NCI-H2171 (cell line): ENCODE measurements at regions not wholly inside any gene's neighbourhood (a gene's known extent, or its start where the extent isn't known, plus 50 kb on each side); places are given as distances from the start of the nearest gene placed in this dataset.

Experiments
- DNase-seq: peaks from one replicate; lab custom pipeline; 2025; lab: John Stamatoyannopoulos, UW

DNA sequence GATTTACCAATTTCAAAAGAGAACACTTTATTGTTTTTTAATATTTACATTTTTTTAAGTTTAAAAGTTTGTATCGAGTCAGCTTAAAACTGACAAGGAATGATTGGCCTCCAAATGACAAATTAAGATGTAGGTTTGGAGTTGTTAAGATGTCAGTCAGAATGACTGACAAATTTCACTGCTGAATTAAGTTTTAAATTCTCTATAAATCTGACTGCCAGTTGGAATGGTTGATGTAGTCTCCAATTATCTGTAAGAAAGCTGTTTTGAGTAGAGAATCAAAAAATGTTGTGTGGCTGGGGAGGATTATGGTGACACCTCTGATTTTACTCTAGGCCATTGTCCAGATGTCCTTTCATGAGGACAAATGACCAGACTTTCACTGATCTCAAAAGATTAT lies 165.3 kb upstream of the CDH20 start:
- no peak for DNase-seq

- DNase-seq: no peak
Measured at GRCh38 chr18:61169386-61169785, 163.8 kb upstream of the CDH20 start.

- no peak for DNase-seq
Measured at GRCh38 chr18:61172624-61173023, 160.6 kb upstream of the CDH20 start.

DNA sequence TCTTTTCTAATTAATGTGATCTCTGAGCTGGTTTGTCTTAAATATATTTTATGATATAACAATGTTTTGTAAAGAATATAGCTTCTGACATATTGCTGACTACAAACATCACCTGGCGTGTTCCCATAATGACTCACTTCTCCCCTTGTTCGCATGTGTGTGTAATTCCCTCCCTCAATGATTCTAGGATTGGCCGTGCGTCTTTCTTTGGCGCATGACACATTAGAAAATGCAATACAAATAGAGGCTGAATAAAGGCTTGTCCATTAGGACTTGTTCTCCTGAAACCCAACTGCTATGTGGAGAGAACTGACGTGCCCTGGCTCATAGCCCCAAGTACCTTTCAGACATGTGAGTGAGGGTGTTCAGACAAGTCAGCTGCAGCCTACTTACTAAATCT lies 159.7 kb upstream of the CDH20 start:
- no peak for DNase-seq

DNA sequence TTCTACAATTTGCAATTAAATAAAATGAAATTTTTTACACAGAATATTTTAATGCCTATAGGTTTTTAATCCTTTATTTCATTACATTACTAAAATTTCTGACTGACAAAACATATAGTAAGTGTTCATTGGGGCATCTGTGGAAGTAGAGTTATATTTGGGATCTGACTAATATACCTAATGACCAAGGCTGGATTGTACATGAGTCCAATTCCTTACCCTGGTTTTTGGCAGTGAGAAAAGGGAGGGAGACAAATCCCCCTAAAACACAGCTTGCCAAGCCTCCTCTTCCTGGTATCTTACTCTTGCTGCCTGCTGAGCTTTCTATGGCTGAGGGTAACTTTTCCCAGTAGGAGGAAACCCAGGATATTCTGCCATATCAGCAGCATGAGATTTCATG lies 149.4 kb upstream of the CDH20 start:
- no peak for DNase-seq

- no peak for DNase-seq
Measured at GRCh38 chr18:61187971-61188370, 145.3 kb upstream of the CDH20 start.

GRCh38 chr18:61189376-61189775 lies 143.9 kb upstream of the CDH20 start:
- DNase-seq: no peak

GRCh38 chr18:61194726-61195125 lies 138.5 kb upstream of the CDH20 start:
- DNase-seq: no peak

- no peak for DNase-seq
Measured at GRCh38 chr18:61196750-61197149, 136.5 kb upstream of the CDH20 start.

- no peak for DNase-seq
Measured at GRCh38 chr18:61198486-61198885, 134.7 kb upstream of the CDH20 start.

- DNase-seq: no peak
Measured at GRCh38 chr18:61199171-61199848, 133.9 kb upstream of the CDH20 start.

GRCh38 chr18:61201511-61201910 lies 131.7 kb upstream of the CDH20 start:
- no peak for DNase-seq

DNA sequence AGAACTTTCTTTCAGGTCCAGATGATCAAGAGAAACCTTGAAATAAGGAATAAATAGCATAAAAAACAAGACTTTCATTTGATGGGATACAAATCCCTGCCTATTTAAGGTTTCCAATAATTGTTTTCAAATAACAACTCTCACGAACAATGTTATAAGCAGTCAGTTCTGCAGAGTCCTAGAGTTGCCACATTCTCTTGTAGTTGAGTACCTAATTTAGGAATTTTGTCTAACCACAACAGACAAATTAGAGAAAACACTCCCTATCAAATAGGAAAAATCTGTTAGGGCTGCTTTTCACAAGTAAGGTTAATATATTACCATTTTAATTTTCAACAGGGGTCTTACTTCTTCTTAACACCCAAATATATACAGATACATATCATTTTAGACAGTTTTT lies 130.1 kb upstream of the CDH20 start:
- no peak for DNase-seq

DNA sequence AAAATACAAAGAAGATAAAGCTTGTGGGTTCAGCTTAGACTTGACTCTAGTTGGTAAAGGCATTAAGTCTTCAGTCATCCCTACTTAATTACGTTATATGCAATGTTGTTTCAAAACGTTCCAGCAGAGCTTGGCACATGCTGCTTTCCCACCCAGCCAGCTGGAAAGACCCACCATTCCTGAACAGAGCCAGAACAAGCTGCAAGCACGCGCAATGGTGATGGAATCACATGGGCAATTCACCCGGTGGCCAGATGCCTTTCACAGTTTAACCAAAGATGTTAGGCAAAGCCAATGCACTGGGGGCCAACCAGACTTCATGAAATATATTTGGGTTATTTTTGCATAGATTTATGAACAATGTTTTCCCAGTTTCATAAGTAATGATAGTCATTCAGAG lies 123.4 kb upstream of the CDH20 start:
- no peak for DNase-seq

- no peak for DNase-seq
Measured at GRCh38 chr18:61216051-61216450, 117.2 kb upstream of the CDH20 start.

- DNase-seq: no peak
Measured at GRCh38 chr18:61222206-61222605, 111.0 kb upstream of the CDH20 start.

- DNase-seq: no peak
Measured at GRCh38 chr18:61225336-61225735, 107.9 kb upstream of the CDH20 start.

- no peak for DNase-seq
Measured at GRCh38 chr18:61236356-61237057, 96.7 kb upstream of the CDH20 start.

DNA sequence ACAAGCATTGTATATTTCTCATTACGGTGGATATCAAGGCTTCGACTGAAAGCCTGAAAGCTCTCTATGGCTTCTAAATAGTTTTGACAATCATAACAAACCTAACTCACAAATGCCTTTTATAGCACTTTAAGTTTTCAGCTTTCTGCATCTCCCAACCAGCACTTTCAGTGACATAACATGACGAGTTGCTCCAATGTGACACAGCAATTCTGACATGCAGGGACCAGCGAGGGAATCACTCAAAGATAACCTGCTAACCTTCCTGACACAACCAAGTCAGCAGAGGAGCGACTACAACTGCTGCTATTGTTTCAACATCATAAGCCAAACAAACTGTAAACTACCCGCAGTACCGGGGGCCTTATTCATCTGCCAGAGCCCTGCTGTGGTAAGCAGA lies 95.7 kb upstream of the CDH20 start:
- no peak for DNase-seq

- DNase-seq: no peak
Measured at GRCh38 chr18:61239051-61239450, 94.2 kb upstream of the CDH20 start.

DNA sequence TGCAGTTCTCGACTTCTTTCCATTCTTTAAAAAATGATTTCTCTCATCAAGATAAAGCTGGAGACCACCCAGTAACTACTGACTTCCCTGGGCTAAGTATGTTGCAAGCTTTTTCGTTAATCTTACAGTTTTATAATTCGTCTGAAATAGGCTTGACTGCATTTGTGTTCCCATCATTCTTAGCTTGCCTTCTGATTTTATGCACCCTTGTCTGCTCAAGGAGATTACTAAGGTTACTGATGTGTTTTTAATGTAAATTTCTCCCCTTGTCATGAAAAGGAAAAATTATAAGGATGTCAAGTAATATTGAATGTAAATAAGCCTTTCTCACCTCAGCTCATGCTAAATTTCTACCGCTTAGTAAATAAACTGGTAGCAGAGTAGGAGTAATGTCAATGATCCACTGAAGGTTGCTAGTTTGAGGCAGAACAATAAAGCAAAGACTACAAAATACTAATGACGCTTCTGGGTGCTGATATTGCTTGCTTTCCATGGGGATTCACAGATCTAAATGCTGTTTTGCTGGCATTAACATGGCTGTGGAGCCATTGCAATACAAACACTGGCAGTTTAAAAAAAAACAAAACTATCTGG lies 91.9 kb upstream of the CDH20 start:
- no peak for DNase-seq

- no peak for DNase-seq
Measured at GRCh38 chr18:61244632-61245031, 88.6 kb upstream of the CDH20 start.

DNA sequence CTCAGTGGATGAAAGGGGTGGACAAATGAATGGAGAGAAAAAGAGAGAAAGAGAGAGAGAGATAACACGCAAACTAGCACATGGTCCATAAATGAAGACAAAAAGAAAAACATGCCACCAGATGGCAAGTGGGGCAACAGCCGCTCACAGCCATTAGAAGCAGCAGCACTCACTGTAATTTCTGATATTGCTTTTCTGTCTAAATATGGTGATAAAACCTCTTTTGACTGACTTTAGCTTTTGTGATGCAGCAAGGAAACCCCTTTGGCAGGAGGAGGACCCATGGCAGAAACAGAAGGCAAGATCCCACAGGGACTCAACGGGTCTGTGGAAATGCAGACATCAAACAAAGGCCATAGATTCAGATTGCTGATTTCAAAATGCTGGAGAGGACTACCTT lies 88.0 kb upstream of the CDH20 start:
- DNase-seq: no peak

DNA sequence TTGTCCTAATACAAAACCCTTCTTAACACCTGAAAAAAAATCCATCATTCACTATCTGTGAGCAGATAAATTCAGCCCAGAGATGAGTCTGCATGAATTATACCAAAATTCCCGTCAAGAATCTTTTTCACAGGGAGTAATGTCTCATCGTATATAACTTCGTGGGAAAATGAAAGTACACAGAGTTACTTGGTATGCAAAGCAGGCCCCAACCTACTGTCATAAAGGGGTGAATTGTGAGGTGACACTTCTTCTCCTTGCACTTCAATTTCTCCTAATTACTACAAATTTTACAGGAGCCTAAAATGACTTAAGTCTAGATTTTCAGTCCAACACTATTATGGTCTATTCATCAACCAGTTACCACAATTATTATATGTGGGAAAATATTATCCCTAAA lies 84.6 kb upstream of the CDH20 start:
- DNase-seq: no peak
